PFSK-1 (cell line): ENCODE measurements at regions not wholly inside any gene's neighbourhood (a gene's known extent, or its start where the extent isn't known, plus 50 kb on each side); places are given as distances from the start of the nearest gene placed in this dataset.

Experiments
- FOXP2 ChIP-seq: optimal IDR thresholded peaks from 2 replicates; pipeline ENCODE3; 2011; ENCODE audit warnings: borderline replicate concordance, control low read depth, inconsistent platforms; ENCODE audit not compliant: insufficient read depth; ENCODE audit errors: extremely low read length, extremely low read depth
- POLR2AphosphoS5 ChIP-seq: IDR thresholded peaks from 2 replicates; pipeline ENCODE4 v1.6.1; 2012; ENCODE audit warnings: low read depth, mild to moderate bottlenecking, control low read depth, low read length, moderate library complexity
- SIN3A ChIP-seq: IDR thresholded peaks from 2 replicates; pipeline ENCODE4 v1.6.1; 2012; ENCODE audit warnings: mild to moderate bottlenecking, low read length, moderate library complexity, borderline replicate concordance; ENCODE audit not compliant: insufficient read depth
- TAF1 ChIP-seq: IDR thresholded peaks from 2 replicates; pipeline ENCODE4 v1.6.1; 2012; ENCODE audit warnings: low read length, control low read depth, borderline replicate concordance; ENCODE audit not compliant: insufficient read depth
- TF ChIP-seq, protein P1 (sequence below), 2 experiments: IDR thresholded peaks; 2 replicates each; pipeline versions ENCODE4 v1.6.1 to v1.8.0; 2011 to 2012; ENCODE audit warnings: low read depth in 2 of 2, low read length in 2 of 2, control low read depth in 1 of 2, inconsistent platforms in 1 of 2, mild to moderate bottlenecking in 1 of 2, moderate library complexity in 1 of 2; ENCODE audit not compliant: insufficient read depth in 1 of 2

DNA sequence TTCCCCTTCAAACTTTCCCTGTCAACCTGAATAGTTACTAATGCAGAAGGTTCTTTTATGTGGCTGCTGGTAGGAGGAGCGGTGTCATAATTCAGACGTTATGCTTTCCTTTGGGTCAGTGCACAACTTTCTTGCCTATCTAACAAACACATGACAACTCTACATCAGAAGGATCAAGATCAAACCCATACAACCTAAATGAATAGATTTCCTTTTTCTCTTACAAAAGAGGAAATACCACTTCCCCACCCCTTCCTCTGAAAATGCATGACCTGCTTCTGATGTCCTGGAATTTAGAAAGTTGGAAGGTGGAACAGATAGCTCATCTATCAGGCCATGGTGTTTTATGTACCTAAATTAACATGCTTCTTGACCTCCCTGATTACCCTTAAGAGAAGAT lies 75.7 kb upstream of the ADGRL4 start:
- no peak for TF ChIP-seq SIN3A
- TF ChIP-seq POLR2AphosphoS5: no peak
- TF ChIP-seq, protein P1, sequence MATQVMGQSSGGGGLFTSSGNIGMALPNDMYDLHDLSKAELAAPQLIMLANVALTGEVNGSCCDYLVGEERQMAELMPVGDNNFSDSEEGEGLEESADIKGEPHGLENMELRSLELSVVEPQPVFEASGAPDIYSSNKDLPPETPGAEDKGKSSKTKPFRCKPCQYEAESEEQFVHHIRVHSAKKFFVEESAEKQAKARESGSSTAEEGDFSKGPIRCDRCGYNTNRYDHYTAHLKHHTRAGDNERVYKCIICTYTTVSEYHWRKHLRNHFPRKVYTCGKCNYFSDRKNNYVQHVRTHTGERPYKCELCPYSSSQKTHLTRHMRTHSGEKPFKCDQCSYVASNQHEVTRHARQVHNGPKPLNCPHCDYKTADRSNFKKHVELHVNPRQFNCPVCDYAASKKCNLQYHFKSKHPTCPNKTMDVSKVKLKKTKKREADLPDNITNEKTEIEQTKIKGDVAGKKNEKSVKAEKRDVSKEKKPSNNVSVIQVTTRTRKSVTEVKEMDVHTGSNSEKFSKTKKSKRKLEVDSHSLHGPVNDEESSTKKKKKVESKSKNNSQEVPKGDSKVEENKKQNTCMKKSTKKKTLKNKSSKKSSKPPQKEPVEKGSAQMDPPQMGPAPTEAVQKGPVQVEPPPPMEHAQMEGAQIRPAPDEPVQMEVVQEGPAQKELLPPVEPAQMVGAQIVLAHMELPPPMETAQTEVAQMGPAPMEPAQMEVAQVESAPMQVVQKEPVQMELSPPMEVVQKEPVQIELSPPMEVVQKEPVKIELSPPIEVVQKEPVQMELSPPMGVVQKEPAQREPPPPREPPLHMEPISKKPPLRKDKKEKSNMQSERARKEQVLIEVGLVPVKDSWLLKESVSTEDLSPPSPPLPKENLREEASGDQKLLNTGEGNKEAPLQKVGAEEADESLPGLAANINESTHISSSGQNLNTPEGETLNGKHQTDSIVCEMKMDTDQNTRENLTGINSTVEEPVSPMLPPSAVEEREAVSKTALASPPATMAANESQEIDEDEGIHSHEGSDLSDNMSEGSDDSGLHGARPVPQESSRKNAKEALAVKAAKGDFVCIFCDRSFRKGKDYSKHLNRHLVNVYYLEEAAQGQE (IDR thresholded peaks at IDR 0.05; ENCODE audit: insufficient read depth in 1 of 2, low read depth in 2 of 2, low read length in 2 of 2): no peak
- TF ChIP-seq TAF1: no peak
- TF ChIP-seq FOXP2: no peak

- TF ChIP-seq, protein P1 (IDR thresholded peaks at IDR 0.05; ENCODE audit: insufficient read depth in 1 of 2, low read depth in 2 of 2, low read length in 2 of 2): 0 out of 4 replicates have a peak, but pooled peaks of 1 of the 2 experiments have one; percentile 74
- peak; percentile 84 for TF ChIP-seq FOXP2
- TF ChIP-seq TAF1: no peak
- TF ChIP-seq SIN3A: no peak
- TF ChIP-seq POLR2AphosphoS5: no peak
Measured at GRCh38 chr1:79079770-79080169, 73.2 kb upstream of the ADGRL4 start.

DNA sequence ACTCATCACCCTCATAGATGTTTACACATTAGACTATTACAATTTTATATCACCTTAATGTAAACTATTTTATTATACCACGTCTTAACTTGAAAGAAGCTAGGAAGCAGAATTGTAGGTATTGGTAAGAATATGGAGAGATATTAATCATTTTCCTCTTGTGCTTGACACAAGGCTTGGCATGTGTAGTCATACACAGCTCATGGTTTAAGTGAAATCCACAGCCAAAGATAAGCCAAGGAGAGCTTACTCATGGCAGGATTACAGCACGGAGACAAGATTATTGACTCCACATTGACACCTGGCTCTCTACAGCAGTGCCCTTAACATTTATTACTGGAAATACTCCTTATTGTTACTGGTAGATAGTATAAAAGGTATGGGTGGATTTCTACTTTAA lies 68.4 kb upstream of the ADGRL4 start:
- no peak for TF ChIP-seq SIN3A
- TF ChIP-seq, protein P1 (IDR thresholded peaks at IDR 0.05; ENCODE audit: insufficient read depth in 1 of 2, low read depth in 2 of 2, low read length in 2 of 2): no peak
- TF ChIP-seq FOXP2: no peak
- TF ChIP-seq POLR2AphosphoS5: no peak
- TF ChIP-seq TAF1: no peak

- TF ChIP-seq SIN3A: no peak
- TF ChIP-seq, protein P1 (IDR thresholded peaks at IDR 0.05; ENCODE audit: insufficient read depth in 1 of 2, low read depth in 2 of 2, low read length in 2 of 2): no peak
- TF ChIP-seq POLR2AphosphoS5: no peak
- TF ChIP-seq FOXP2: no peak
- no peak for TF ChIP-seq TAF1
Measured at GRCh38 chr1:79069828-79070227, 63.3 kb upstream of the ADGRL4 start.

DNA sequence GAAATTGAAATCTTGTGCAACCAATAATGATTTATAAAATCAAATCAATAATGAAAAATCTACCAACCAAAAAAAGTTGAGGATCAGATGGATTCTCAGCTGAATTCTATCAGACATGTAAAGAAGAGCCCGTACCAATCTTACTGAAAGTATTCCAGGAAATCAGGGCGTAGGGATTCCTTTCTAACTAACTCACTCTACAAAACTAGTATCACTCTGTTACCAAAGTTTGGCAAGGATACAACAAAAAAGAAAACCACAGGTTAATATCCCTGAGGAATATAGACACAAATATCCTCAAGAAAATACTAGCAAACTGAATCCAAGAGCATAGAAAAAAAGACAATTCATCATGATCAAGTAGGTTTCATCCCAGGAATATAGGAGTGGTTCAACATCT lies 52.8 kb upstream of the ADGRL4 start:
- TF ChIP-seq FOXP2 (no peak), POLR2AphosphoS5 (no peak), TAF1 (no peak), SIN3A (no peak)
- TF ChIP-seq, protein P1 (IDR thresholded peaks at IDR 0.05; ENCODE audit: insufficient read depth in 1 of 2, low read depth in 2 of 2, low read length in 2 of 2): no peak
